T-helper 1 cell (primary cell): ENCODE measurements at regions not wholly inside any gene's neighbourhood (a gene's known extent, or its start where the extent isn't known, plus 50 kb on each side); places are given as distances from the start of the nearest gene placed in this dataset.

Experiments used
- DNase-seq, 5 donors: peaks; one replicate each; pipeline ENCODE4 v3.0.0-alpha.2; 2012 to 2020

- no peak for DNase-seq
Measured at GRCh38 chr9:16202914-16203728, 650.3 kb downstream of the CCDC171 start.

GRCh38 chr9:16203729-16204573 is 651.1 kb downstream of the CCDC171 start:
- DNase-seq, result no peak

GRCh38 chr9:16205455-16205854 is 652.6 kb downstream of the CCDC171 start:
- no peak for DNase-seq

GRCh38 chr9:16206518-16206917 is 653.7 kb downstream of the CCDC171 start:
- DNase-seq, result no peak

- DNase-seq, result no peak
Measured at GRCh38 chr9:16207161-16207560, 654.3 kb downstream of the CCDC171 start.

- DNase-seq, result no peak
Measured at GRCh38 chr9:16210440-16210839, 657.6 kb downstream of the CCDC171 start.

GRCh38 chr9:16211946-16212345 is 658.5 kb downstream of the BNC2 start:
- DNase-seq, result no peak

GRCh38 chr9:16213781-16214515 is 656.5 kb downstream of the BNC2 start:
- DNase-seq, result no peak

GRCh38 chr9:16214677-16215352 is 655.7 kb downstream of the BNC2 start:
- DNase-seq, result no peak

- no peak for DNase-seq
Measured at GRCh38 chr9:16215353-16215680, 655.2 kb downstream of the BNC2 start.

- no peak for DNase-seq
Measured at GRCh38 chr9:16217943-16218701, 652.3 kb downstream of the BNC2 start.

GRCh38 chr9:16221366-16221765 is 649.1 kb downstream of the BNC2 start:
- DNase-seq, result no peak

GRCh38 chr9:16221822-16222547 is 648.5 kb downstream of the BNC2 start:
- no peak for DNase-seq

GRCh38 chr9:16223074-16223871 is 647.2 kb downstream of the BNC2 start:
- no peak for DNase-seq

GRCh38 chr9:16230731-16231130 is 639.7 kb downstream of the BNC2 start:
- DNase-seq, result no peak

GRCh38 chr9:16236311-16236710 is 634.2 kb downstream of the BNC2 start:
- DNase-seq, result no peak

- DNase-seq, result no peak
Measured at GRCh38 chr9:16236882-16237281, 633.6 kb downstream of the BNC2 start.

- DNase-seq, result no peak
Measured at GRCh38 chr9:16238623-16239138, 631.8 kb downstream of the BNC2 start.

GRCh38 chr9:16241231-16241630 is 629.2 kb downstream of the BNC2 start:
- DNase-seq, result no peak

GRCh38 chr9:16243798-16244197 is 626.7 kb downstream of the BNC2 start:
- no peak for DNase-seq
